ENCODE measurements at regions not wholly inside any gene's neighbourhood (a gene's known extent, or its start where the extent isn't known, plus 50 kb on each side); places are given as distances from the start of the nearest gene placed in this dataset.
A peak's percentile ranks its signal among the peaks of the same experiment; 100 is the strongest.
"Not testable (repeated sequence)": the region's sequence is repeated elsewhere in the genome, so short reads cannot be mapped to it uniquely, and the experiment has no call there.

DNA sequence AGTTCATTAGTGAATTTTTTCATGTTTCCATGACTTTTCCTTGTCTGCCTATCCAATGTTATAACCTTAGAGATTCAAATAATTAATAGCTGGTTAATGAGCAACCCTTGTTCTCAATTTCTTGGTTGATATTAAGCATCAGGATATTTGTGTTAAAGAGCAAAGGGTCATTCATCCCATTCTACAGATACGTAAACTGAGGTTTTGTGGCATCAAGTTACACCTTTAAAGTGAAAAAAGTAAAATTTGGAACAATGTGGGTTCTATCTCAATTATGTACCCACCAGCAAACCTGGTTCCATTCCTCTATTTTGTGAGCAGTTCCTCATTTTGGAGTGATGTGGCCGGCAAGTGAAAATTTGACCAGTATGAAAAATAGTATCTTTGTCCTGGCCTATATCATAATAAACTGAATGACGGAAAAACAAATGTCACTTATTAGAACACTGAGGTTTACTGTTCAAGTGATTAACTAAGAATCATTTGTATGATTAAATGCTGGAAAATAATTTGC lies 220.5 kb upstream of the ATP5MC3 start:
- DNase-seq, result no peak

DNA sequence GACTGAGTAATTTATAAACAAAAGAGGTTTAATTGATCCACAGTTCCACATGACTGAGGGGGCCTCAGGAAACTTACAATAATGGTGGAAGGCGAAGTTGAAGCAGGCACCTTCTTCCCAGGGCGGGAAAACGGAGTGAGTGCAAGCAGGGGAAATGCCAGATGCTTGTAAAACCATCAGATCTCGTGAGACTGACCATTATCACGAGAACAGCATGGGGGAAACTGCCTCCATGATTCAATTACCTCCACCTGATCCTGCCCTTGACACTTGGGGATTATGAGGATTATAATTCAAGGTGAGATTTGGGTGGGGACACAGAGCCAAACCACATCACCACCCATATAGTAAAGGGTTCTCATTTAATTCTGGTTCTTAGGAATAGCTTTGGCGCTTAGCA lies 219.5 kb upstream of the ATP5MC3 start:
- no peak for DNase-seq

DNA sequence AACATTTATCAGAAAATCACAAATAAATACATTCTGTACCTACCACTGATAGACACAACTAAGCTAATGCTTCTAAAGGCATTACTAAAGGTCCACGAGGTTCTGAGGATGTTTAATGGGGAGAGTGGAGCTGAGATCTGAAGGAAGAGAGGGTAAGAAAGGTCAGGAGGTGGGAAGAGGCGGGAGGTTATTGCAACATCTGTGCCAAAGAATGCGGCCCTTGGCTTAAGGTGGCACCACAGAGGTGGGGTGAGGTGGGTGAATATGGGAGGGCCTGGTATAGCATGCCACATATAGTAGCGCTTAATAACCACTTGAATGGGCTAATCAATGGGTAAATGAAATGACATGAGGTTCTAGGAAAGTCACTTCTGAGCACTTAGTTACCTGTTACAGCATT lies 217.8 kb upstream of the ATP5MC3 start:
- DNase-seq, result no peak

DNA sequence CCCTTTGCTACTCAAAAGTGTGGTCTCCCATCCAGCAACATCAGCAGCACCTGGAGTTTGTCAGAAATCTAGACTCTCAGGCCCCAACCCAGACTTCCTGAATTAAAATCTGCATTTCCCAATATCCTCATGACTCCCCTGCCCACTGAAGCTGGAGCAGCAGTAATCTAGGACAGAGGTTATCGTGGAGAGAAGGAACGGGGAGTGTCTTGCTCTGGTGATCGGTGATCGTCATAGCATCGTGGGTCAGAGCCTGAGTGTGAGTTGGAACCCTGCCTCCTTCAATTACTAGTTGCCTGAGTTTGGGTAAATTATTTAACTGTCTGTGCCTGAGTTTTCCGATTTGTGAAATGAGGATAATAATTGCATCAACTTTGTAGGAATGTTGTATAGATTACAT lies 217.3 kb upstream of the ATP5MC3 start:
- no peak for DNase-seq

DNA sequence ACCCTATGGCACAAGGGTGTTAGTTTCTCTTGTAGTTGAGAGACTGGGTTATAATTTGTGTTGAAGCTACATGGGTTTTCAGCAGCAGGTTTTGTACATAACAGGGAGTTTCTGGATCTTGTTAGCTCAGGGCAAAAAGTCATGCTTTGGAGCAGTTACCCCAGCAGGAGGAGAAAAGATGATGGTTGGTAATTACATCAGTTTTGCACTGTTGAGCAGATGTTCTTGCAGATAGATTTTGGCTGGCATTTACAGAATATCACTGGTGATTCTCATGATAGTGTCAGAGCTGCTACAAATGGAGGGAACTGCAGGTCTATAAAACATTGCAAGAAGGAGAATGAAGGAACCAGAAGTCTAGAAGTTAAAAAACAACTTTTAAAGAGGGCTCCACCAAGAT lies 215.2 kb upstream of the ATP5MC3 start:
- DNase-seq, result no peak

DNA sequence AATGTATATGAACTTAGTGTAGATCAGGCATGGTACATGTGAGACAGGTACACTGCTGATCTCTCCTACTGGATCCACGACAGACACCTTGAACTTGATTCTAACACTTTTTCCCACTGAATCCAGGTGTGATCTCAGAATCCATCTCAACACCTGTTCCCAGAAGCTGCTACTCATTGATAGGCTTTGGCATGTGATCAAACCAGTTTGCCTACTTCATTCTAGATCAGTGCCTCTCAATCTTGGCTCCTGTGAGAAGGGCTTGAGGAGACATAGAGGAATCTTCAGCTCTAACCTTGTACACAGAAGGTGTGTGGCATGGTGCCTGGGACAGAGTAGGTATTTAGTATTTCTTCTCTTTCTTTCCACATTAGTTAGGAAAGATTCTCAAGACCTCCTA lies 212.3 kb upstream of the ATP5MC3 start:
- no peak for DNase-seq

DNA sequence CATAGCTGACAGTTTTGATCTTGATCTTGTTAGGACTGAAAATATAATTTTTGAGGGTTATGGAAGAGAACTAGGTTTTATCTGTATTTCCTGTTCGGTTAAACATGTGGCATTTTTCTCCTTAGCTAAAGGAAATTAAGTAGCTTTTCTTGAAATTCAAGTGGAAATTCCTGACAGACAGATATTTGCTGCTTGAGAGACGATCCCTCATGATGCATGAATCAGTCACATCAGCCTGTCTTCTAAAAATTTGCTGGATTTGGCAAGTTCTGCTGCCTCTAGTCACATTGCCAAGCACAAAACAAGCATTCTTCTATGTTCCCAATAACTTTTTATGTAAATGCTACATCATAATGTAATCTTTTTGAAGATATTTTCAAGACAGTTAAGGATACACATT lies 201.8 kb upstream of the ATP5MC3 start:
- DNase-seq, result no peak

DNA sequence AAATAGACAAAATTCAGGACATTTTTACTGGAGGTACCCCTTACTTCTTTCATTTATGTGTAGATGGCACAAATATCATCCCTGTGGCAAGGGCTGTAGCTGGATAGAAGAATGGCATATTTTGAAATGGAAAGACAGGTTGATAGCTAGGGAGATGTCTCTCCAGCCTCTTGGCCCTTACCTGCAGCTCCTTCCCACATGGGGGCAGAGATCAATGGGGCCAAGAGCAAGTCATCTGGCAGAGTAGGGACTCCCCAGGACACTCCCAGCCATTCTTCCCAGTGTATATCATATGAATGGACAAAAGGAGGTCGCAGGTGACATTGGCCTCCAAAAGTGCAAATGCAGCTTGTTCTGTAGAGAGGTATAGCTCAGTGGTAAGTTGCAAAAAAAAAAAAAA lies 192.2 kb upstream of the ATP5MC3 start:
- DNase-seq, result no peak

DNA sequence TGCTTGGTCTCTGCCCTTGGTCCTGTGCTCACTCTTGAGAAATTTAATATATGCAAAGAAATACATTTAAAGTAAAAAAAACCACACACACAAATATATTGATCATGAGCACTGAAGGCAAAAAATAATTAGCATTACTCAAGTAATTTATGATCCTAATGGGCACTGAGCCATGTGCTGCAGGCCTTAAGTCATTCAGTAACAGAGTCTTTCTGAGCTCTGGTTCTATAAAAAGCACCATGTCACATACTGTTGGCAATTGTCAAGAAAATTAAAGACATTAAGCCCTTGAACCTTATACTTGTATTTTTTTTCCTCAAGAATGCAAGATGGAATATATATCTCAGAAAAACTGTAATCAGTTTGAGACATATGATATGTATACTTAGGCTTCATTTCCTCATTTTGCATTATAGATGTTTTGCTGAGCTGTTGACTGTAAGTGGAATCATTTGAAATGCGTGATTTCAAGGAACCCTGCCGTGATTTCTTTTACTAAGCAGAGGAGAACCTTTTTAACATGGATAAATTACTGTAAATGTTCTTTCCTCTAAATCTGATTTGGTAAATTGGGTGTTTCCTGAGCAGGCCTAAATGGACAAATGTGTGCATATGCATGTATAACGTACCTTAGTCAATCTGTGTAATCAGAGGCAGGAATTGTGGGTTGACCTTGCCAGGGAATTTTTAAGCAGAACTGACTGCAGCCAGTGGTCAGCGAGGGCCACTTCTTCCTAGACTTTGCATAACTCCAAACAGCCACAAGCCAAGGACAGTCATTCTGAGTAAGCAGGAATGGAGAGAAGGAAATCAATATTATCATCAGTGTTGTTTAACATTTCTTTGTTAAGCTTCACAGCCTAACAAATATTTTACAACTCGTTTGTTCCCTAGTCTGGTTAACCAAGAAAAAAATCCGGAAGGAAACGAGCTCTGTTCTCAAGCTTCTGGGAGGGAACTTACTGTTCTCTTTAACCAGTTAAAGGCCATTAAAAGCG lies 191.5 kb upstream of the ATP5MC3 start:
- DNase-seq, result no peak

DNA sequence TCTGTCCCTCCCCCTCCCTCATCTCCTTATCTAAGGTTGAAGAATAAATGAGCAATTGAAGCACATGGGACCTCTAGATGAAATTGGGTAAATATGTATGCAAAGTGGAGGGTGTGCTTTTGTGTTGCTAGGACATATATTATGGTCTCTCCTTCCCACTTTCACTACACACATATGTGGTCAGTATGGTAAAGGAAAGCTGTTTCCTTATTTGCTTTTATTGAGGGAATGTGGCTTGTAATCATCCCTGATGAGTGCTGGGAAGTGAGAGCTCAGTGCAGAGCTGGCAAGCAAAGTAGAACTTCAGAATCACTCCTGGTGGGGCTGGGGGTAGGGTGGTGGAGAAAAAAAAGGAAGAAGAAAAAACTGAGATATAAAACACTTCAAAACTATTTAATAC lies 189.9 kb upstream of the ATP5MC3 start:
- DNase-seq, result no peak

DNA sequence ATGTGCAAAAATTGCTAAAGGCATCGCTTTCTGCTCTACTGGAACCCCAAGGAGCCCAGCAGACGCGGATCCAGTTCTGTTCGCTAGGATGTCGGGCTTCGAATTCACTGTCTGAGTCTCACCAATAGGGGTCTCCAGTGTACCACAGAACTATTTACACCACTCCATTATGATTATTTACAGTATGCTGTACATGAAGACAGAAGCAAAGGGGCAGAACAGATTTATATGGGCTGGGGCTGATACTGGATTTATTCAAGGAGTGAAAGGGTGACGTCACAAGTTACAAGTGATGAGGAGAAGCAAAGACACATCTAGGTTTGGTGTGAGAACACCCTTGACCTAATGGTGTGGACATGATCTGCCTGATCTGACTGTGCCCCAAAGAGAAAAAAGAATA lies 185.3 kb upstream of the ATP5MC3 start:
- peak; percentile 28 for DNase-seq

DNA sequence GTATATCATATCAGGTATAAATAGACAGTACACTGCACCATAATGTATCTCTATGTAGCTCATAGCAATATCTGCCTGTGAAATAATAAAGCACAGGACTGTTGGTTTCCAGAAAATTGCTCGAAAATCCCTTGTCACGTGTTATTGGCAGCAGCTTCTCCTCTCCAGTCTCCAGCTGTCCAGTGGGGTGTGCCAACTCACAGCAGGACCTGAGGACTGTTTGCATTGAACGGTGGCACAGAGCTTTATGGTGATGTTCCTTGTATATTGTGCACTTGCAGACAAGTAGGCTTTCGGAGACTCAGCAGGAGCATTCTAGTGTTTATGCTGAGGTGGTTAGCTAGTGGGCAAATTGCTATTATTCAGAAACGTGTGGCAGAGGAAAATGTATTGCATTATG lies 182.2 kb upstream of the ATP5MC3 start:
- no peak for DNase-seq

DNA sequence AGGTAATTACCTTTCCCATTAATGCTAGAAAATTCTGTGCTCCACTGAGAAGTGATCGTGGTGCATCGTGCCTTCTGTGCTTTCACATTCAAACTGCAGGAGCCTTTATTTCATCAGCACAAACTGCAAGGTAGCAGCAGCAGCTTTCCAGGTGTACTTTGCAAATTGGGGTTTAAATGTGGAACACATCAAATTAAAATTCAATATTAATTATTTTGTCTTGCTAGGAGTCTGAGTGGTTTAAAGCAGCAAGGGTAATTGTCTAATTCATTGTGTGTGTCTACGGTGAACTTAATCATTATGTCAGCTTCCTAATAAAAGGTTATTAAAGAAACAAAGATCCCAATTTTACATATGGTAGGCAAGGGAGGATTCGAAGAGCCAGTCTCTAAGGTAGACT lies 180.8 kb upstream of the ATP5MC3 start:
- no peak for DNase-seq

DNA sequence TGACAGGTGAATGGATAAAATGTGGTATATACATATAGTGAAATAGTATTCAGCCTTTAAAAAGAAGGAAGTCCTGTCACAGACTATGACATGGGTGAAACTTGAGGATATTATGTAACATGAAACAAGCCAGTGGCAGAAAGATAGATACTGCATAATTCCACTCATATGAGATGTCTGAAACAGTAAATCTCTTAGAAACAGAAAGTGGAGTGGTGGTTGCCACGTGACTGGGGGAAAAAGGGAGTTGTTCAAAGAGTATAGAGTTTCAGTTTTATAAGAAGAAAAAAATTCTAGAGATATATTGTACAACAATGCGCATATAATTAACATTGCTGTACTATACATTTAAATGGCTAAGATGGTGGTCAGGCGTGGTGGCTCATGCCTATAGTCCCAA lies 178.2 kb upstream of the ATP5MC3 start:
- no peak for DNase-seq

DNA sequence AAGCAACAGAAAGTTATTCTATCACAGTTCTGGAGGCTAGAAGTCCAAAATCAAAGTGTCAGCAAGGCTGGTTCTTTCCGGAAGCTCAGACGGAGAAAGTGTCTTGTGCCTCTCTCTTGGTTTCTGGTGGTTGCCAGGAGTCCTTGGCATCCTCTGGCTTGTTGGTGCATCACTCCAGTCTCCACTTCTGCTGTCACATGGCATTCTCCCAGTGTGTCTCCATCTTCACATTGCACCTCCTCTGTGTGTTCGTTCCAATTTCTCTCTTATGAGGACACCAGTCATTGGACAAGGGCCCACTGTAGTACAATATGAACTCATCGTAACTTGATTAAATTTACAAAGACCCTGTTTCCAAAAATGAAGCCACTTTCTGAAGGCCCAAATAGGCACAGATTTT lies 175.4 kb upstream of the ATP5MC3 start:
- no peak for DNase-seq

DNA sequence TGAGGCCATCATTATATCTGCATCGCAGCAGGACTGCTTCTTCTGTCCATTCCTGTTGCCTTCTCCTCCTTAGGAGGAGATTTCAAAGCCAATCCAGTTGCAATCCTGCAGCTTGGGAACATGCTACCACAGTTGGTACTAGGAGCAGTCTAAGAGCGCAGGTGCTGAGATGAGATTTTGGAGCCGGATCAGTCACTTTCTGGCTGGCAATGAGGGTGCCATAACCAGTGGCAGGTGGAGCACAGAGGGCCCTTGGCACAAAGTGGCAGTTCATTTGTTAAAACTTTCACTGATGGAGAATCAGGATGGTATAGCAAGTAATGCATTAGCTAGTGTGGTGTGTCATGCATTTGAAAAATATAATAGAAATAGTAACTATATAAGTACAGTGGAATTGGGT lies 173.7 kb upstream of the ATP5MC3 start:
- DNase-seq, result no peak

DNA sequence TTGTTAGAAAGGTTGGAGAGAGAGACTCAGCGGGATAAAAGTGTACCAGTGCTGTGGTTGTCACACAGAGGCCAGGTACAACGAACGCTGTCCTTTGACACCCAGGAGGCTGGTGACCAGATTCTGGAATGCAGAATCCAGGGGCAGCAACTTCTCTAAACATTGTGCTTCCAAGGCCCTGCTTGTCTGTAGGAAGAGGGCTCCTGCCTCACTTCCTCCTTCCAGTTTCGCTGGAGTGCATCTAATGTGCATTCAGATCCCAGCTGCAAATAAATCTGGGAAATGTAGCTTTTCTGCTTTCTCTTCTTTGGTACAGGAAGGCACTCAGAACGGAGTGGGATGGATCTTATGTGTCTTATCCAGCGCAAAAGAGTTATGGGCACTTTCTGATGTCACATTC lies 171.8 kb upstream of the ATP5MC3 start:
- DNase-seq, result no peak

DNA sequence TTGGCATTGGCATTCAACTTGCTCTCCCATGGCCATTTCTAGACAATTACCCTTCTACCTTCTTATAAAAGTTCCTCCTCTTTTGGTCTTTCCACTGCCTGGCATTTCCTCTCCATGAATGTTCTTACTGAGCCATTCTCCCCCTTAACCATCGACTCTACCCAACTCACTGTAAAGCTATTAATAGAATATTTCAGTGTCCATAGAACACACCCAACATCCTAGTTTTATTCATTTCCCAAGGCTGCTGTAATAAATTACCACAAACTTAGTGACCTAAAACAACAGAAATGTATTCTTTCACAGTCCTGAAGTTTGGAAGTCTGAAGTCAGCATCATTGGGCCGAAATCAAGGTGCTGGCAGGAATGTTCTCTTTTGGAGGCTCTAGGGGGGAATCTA lies 170.0 kb upstream of the ATP5MC3 start:
- no peak for DNase-seq

DNA sequence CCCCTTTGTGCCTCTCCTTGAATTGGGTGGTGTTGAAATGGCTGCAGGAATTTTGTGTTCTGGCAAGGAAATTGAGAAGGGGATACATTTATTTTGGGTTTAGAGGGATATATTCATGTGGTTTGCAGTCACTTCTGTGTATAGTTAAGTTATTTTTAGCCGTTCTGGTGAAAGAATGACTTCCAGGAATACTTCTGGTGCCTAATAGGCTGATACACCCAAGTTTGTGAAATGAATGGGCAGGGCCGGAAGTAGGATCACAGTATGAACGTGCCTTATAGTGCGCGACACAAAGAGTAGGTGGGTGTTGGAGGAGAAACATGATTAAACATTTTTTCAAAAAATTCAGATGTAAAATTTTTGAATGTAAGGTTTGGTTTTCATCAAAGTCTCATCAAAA lies 168.6 kb upstream of the ATP5MC3 start:
- no peak for DNase-seq

DNA sequence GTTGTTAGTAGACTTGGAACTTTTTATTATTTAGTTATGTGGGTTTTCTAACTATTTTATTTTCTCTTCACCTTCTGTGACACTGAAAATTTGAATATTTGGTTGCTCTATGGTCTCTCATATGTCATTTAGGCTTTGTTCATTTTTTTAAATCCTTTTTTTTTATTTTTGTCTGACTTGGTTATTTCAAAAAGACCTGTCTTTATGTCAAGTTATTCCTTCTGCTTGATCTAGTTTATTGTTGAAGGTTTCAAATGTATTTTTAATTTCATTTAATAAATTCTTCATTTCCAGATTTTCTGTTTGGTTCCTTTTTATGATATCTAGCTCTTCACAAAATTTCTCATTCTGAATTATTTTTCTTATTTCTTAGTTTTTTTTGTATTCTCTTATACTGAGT lies 160.6 kb upstream of the ATP5MC3 start:
- DNase-seq, result no peak

DNA sequence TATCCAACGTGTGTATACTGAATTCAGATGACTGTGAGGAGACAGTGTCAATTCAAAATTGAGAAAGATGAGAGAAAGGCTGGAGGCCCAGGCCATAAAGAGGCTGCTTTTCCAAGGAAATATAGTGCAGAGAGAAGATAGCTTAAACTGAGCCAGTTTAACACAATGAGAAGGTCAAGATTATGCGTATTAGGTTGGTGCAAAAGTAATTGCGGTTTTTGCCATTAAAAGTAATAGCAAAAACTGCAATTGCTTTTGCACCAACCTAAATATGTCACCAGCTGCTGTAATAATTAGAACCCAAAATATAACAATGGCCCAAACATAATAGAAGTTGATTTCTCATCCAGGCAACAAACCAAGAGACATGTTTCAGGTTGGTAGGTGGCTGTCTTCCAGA lies 148.7 kb upstream of the ATP5MC3 start:
- no peak for DNase-seq

DNA sequence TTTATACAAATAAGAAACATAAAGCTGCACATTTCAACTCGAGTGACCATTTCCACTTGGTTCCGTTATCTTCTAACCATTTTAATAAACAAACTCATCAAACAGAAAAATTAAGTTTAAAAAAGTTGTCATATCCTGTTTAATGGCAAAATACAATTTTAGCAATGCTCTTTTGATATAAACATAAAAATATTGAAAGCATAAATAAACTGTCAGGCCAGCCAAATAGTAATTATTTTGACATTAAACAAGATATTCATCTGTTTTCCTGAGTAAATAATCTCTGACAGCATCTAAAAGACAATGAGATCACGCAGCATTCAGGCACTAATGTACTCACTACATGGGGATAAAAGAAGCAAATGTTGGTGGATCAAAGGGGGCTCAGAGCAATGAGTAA lies 145.3 kb upstream of the ATP5MC3 start:
- no peak for DNase-seq

DNA sequence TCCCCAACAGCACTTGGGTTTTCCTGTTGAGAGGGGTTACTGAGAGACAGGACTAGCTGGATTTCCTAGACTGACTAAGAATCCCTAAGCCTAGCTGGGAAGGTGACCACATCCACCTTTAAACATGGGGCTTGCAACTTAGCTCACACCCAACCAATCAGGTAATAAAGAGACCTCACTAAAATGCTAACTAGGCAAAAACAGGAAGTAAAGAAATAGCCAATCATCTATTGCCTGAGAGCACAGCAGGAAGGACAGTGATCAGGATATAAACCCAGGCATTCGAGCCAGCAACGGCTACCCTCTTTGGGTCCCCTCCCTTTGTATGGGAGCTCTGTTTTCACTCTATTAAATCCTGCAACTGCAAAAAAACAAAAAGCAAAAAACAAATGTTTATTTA lies 144.7 kb upstream of the ATP5MC3 start:
- DNase-seq, result not testable (repeated sequence)

DNA sequence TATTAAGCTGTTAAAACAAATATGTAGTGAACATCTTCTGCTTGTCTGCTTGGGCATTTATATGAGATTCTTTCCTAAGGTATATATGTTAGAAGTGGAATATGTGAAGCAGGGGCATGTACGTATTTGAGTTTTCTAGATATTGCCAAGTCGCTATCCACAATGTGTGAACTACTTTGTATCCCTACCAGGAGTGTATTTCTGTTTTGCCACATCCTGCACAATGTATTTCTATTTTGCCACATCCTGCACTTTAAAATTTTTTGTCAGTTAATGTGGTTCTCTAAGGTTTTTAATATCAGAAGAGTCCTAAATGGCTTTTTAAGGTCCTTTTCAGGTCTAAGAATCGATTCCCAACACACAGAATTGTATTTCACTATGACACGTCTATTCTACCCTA lies 141.7 kb upstream of the ATP5MC3 start:
- no peak for DNase-seq

DNA sequence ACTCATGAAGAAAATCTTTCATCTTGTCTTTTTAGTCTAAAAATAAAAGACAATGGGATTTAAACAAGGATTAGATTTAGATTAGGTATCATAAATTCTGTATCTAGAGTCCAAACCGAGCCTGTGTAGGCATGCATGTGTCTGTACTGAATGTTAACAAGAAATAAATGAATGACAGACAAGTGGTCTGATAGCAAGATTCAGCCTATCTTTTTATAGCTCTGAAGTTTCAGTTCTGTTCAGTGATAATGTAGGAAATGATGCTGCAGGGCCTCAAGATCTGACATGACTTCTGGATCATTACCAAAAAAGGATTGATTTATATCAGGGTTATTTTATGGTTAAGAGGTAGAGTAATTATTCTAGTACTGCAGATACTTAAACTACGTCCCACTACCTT lies 137.0 kb upstream of the ATP5MC3 start:
- DNase-seq, result no peak
